ENCODE measurements at regions not wholly inside any gene's neighbourhood (a gene's known extent, or its start where the extent isn't known, plus 50 kb on each side); places are given as distances from the start of the nearest gene placed in this dataset.

DNA sequence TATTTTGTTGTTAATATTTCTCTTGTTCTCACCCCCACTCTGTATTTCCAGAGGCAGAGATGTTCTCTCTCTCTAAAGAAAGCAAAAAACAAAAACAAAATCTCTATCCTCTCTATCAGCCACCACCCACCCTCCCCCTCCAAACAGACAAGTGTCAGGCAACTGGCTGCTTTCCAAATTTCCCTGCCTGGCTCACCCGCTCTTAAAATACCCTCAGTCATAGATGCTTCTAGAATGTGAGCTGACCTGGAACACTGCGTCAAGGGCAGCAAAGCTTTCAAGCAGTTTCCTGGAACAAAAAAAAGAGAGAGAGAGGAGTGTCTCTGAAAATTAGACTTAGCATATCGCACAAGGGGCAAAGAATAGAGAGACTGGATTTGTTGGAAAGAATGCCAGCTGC, 341.0 kb upstream of the ZMIZ1 start:
- Histone ChIP-seq H3K9me3 (no peaks in the 10 kb centered on the region), H3K4me3 (ENCODE audit: control insufficient read depth in 1 of 2, extremely low read depth in 1 of 2, low read length in 1 of 2) (no peak overlapping the region), H3K27ac (ENCODE audit: low read length) (no peak overlapping the region), H3K4me1 (ENCODE audit: control insufficient read depth in 1 of 2, extremely low read depth in 1 of 2, insufficient read depth in 2 of 2, low read length in 2 of 2) (no peaks in the 10 kb centered on the region), H3K27me3 (replicated peaks in 1 of 2; ENCODE audit: control insufficient read depth in 2 of 2, extremely low read depth in 1 of 2, insufficient read depth in 2 of 2, low read length in 1 of 2) (peaks cover 0 to 18% of the 10 kb centered on the region in 2 experiments), H3K36me3 (ENCODE audit: control insufficient read depth in 2 of 2, extremely low read depth in 1 of 2, insufficient read depth in 1 of 2, low read length in 1 of 2) (no peaks in the 10 kb centered on the region)
- DNase-seq (no peak), ATAC-seq (replicated peaks in 1 of 4) (no peak)
- Mint-ChIP-seq H3K27me3 (peaks cover 15 to 18% of the 10 kb centered on the region in 2 donors), H3K27ac (no peak overlapping the region), H3K4me3 (no peak overlapping the region), H3K4me1 (no peaks in the 10 kb centered on the region), H3K36me3 (no peaks in the 10 kb centered on the region), H3K9me3 (no peaks in the 10 kb centered on the region)
- POLR2A ChIA-PET = interaction anchor here in 1 of 2 donors (0.6 kb wide), 1 partner anchor 1744 kb away, joined by 5 read pairs; no protein-coding TSS in a partner anchor
- WGBS (ENCODE audit: insufficient coverage) = 83% methylated on average over 1 of the region's 3 CpGs
- CTCF ChIA-PET = no interaction called here

DNA sequence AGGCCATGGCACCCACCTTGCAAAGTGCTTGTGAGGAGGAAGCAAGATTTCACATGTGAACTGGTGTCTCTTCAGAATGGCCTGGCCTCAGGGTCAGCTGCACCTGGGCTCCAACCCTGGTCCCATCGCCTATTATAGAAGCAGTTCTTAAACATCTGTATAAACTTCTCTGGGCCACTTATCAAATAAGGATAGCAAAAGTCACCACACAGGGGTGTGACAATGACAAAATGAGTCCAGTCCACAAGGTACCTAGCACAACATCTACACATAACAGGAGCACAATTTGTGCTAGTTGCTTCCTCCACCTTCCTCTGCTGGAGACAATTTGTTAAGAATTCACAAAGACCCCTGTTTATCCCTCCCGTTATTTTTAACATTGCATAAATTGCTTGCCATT, 340.6 kb upstream of the ZMIZ1 start:
- H3K4me3 Mint-ChIP-seq = no peak overlapping the region
- no peak overlapping the region for H3K4me3 ChIP-seq (ENCODE audit: control insufficient read depth in 1 of 2, extremely low read depth in 1 of 2, low read length in 1 of 2)
- no peaks in the 10 kb centered on the region for H3K9me3 Mint-ChIP-seq
- H3K36me3 Mint-ChIP-seq = no peaks in the 10 kb centered on the region
- no peaks in the 10 kb centered on the region for H3K4me1 ChIP-seq (ENCODE audit: control insufficient read depth in 1 of 2, extremely low read depth in 1 of 2, insufficient read depth in 2 of 2, low read length in 2 of 2)
- 80% methylated on average over 1 of the region's 2 CpGs for WGBS (ENCODE audit: insufficient coverage)
- ChIA-PET CTCF (no interaction called here), POLR2A (interaction anchor here in 1 of 2 donors (0.6 kb wide), 1 partner anchor 1744 kb away, joined by 5 read pairs; no protein-coding TSS in a partner anchor)
- no peak overlapping the region for H3K27ac Mint-ChIP-seq
- H3K27me3 Mint-ChIP-seq = peaks cover 15 to 18% of the 10 kb centered on the region in 2 donors
- DNase-seq (no peak), ATAC-seq (replicated peaks in 1 of 4) (no peak)
- H3K27me3 ChIP-seq (replicated peaks in 1 of 2; ENCODE audit: control insufficient read depth in 2 of 2, extremely low read depth in 1 of 2, insufficient read depth in 2 of 2, low read length in 1 of 2) = peaks cover 0 to 19% of the 10 kb centered on the region in 2 experiments
- H3K36me3 ChIP-seq (ENCODE audit: control insufficient read depth in 2 of 2, extremely low read depth in 1 of 2, insufficient read depth in 1 of 2, low read length in 1 of 2) = no peaks in the 10 kb centered on the region
- H3K27ac ChIP-seq (ENCODE audit: low read length) = no peak overlapping the region
- no peaks in the 10 kb centered on the region for H3K9me3 ChIP-seq
- H3K4me1 Mint-ChIP-seq = no peaks in the 10 kb centered on the region

GRCh38 chr10:78729366-78729765, 339.4 kb upstream of the ZMIZ1 start:
- no peak overlapping the region for H3K4me3 Mint-ChIP-seq
- Histone ChIP-seq H3K9me3 (no peaks in the 10 kb centered on the region), H3K4me1 (ENCODE audit: control insufficient read depth in 1 of 2, extremely low read depth in 1 of 2, insufficient read depth in 2 of 2, low read length in 2 of 2) (no peaks in the 10 kb centered on the region), H3K27me3 (replicated peaks in 1 of 2; ENCODE audit: control insufficient read depth in 2 of 2, extremely low read depth in 1 of 2, insufficient read depth in 2 of 2, low read length in 1 of 2) (peaks cover 0 to 21% of the 10 kb centered on the region in 2 experiments), H3K36me3 (ENCODE audit: control insufficient read depth in 2 of 2, extremely low read depth in 1 of 2, insufficient read depth in 1 of 2, low read length in 1 of 2) (no peaks in the 10 kb centered on the region), H3K27ac (ENCODE audit: low read length) (no peak overlapping the region), H3K4me3 (ENCODE audit: control insufficient read depth in 1 of 2, extremely low read depth in 1 of 2, low read length in 1 of 2) (no peak overlapping the region)
- H3K27ac Mint-ChIP-seq = no peak overlapping the region
- H3K27me3 Mint-ChIP-seq = peaks cover 12 to 16% of the 10 kb centered on the region in 2 donors
- ChIA-PET CTCF (no interaction called here), POLR2A (no interaction called here)
- ATAC-seq (replicated peaks in 1 of 4) = no peak
- DNase-seq = no peak
- no peaks in the 10 kb centered on the region for H3K4me1 Mint-ChIP-seq
- H3K9me3 Mint-ChIP-seq = no peaks in the 10 kb centered on the region
- H3K36me3 Mint-ChIP-seq = no peaks in the 10 kb centered on the region
- 95% methylated on average over 6 of the region's 8 CpGs for WGBS (ENCODE audit: insufficient coverage)

DNA sequence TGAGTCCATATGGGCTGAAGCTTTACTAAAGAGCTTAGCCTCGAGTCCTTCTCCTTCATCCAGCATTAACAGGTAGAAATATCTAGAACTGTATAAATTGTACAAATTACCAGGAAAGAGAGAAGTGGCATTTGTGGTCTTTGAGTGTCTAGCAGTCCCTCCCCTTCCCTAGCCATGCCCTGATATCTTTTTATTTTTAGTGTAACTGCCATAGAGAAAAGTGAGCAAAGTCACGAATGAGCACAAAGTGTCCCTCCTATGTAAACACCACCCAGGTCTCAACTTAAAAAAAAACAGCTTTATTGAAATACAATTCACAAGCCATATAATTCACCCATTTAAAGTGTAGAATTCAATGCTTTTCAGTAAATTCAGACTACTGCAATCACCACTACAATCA, 339.0 kb upstream of the ZMIZ1 start:
- ChIA-PET POLR2A (no interaction called here), CTCF (no interaction called here)
- no peak overlapping the region for H3K4me3 ChIP-seq (ENCODE audit: control insufficient read depth in 1 of 2, extremely low read depth in 1 of 2, low read length in 1 of 2)
- no peak overlapping the region for H3K27ac ChIP-seq (ENCODE audit: low read length)
- Mint-ChIP-seq H3K27me3 (peaks cover 12 to 13% of the 10 kb centered on the region in 2 donors), H3K9me3 (no peaks in the 10 kb centered on the region), H3K4me1 (no peaks in the 10 kb centered on the region), H3K4me3 (no peak overlapping the region), H3K27ac (no peak overlapping the region), H3K36me3 (no peaks in the 10 kb centered on the region)
- H3K27me3 ChIP-seq (replicated peaks in 1 of 2; ENCODE audit: control insufficient read depth in 2 of 2, extremely low read depth in 1 of 2, insufficient read depth in 2 of 2, low read length in 1 of 2) = peaks cover 0 to 19% of the 10 kb centered on the region in 2 experiments
- DNase-seq (no peak), ATAC-seq (replicated peaks in 1 of 4) (no peak)
- WGBS (ENCODE audit: insufficient coverage) = no CpG with 5 or more reads among the region's 2 CpGs
- no peaks in the 10 kb centered on the region for H3K4me1 ChIP-seq (ENCODE audit: control insufficient read depth in 1 of 2, extremely low read depth in 1 of 2, insufficient read depth in 2 of 2, low read length in 2 of 2)
- no peaks in the 10 kb centered on the region for H3K36me3 ChIP-seq (ENCODE audit: control insufficient read depth in 2 of 2, extremely low read depth in 1 of 2, insufficient read depth in 1 of 2, low read length in 1 of 2)
- H3K9me3 ChIP-seq = no peaks in the 10 kb centered on the region

GRCh38 chr10:78730754-78731153, 338.0 kb upstream of the ZMIZ1 start:
- peaks cover 0 to 21% of the 10 kb centered on the region in 2 experiments for H3K27me3 ChIP-seq (replicated peaks in 1 of 2; ENCODE audit: control insufficient read depth in 2 of 2, extremely low read depth in 1 of 2, insufficient read depth in 2 of 2, low read length in 1 of 2)
- ATAC-seq (replicated peaks in 1 of 4) = no peak
- POLR2A ChIA-PET = no interaction called here
- H3K36me3 Mint-ChIP-seq = no peaks in the 10 kb centered on the region
- no peaks in the 10 kb centered on the region for H3K9me3 ChIP-seq
- H3K9me3 Mint-ChIP-seq = no peaks in the 10 kb centered on the region
- H3K4me3 ChIP-seq (ENCODE audit: control insufficient read depth in 1 of 2, extremely low read depth in 1 of 2, low read length in 1 of 2) = no peak overlapping the region
- no peak for DNase-seq
- no peak overlapping the region for H3K27ac Mint-ChIP-seq
- H3K27ac ChIP-seq (ENCODE audit: low read length) = no peak overlapping the region
- peaks cover 18 to 19% of the 10 kb centered on the region in 2 donors for H3K27me3 Mint-ChIP-seq
- H3K36me3 ChIP-seq (ENCODE audit: control insufficient read depth in 2 of 2, extremely low read depth in 1 of 2, insufficient read depth in 1 of 2, low read length in 1 of 2) = no peaks in the 10 kb centered on the region
- WGBS (ENCODE audit: insufficient coverage) = 70% methylated on average over 7 of the region's 8 CpGs
- H3K4me1 Mint-ChIP-seq = no peaks in the 10 kb centered on the region
- no peaks in the 10 kb centered on the region for H3K4me1 ChIP-seq (ENCODE audit: control insufficient read depth in 1 of 2, extremely low read depth in 1 of 2, insufficient read depth in 2 of 2, low read length in 2 of 2)
- no peak overlapping the region for H3K4me3 Mint-ChIP-seq
- CTCF ChIA-PET = no interaction called here

DNA sequence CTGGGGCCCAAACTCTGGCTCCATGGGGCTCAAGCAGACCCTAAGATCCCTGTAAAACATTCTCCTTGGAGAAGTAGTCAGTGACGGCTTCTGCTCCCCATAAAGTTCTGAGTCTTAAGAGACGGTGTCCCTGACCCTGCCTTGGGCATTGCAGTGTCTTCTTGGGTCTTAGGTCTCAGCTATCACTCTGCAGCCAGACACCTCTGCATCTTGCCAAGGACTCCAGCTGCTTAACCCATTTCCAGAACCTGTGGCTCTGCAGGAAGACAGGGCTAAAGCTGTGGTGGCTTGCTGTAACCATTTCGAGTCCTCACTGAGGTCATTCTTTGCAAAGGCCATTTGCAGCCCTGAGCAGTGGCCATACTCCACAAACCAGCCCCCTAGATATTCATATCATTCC, 337.1 kb upstream of the ZMIZ1 start:
- Mint-ChIP-seq H3K27me3 (peaks cover 20 to 21% of the 10 kb centered on the region in 2 donors), H3K36me3 (no peaks in the 10 kb centered on the region), H3K9me3 (no peaks in the 10 kb centered on the region), H3K4me1 (no peaks in the 10 kb centered on the region), H3K4me3 (no peak overlapping the region), H3K27ac (no peak overlapping the region)
- Histone ChIP-seq H3K4me3 (ENCODE audit: control insufficient read depth in 1 of 2, extremely low read depth in 1 of 2, low read length in 1 of 2) (no peak overlapping the region), H3K4me1 (ENCODE audit: control insufficient read depth in 1 of 2, extremely low read depth in 1 of 2, insufficient read depth in 2 of 2, low read length in 2 of 2) (no peaks in the 10 kb centered on the region), H3K27me3 (replicated peaks in 1 of 2; ENCODE audit: control insufficient read depth in 2 of 2, extremely low read depth in 1 of 2, insufficient read depth in 2 of 2, low read length in 1 of 2) (peaks cover 0 to 21% of the 10 kb centered on the region in 2 experiments), H3K27ac (ENCODE audit: low read length) (no peak overlapping the region), H3K9me3 (no peaks in the 10 kb centered on the region), H3K36me3 (ENCODE audit: control insufficient read depth in 2 of 2, extremely low read depth in 1 of 2, insufficient read depth in 1 of 2, low read length in 1 of 2) (no peaks in the 10 kb centered on the region)
- no peak for DNase-seq
- no peak for ATAC-seq (replicated peaks in 1 of 4)
- ChIA-PET CTCF (no interaction called here), POLR2A (no interaction called here)
- WGBS (ENCODE audit: insufficient coverage) = 82% methylated on average over 3 of the region's 3 CpGs

- Mint-ChIP-seq H3K27ac (no peak overlapping the region), H3K9me3 (no peaks in the 10 kb centered on the region), H3K27me3 (peaks cover 17% of the 10 kb centered on the region in 2 donors), H3K4me3 (no peak overlapping the region), H3K36me3 (no peaks in the 10 kb centered on the region), H3K4me1 (no peaks in the 10 kb centered on the region)
- 65% methylated on average over 5 of the region's 8 CpGs for WGBS (ENCODE audit: insufficient coverage)
- Histone ChIP-seq H3K9me3 (no peaks in the 10 kb centered on the region), H3K4me3 (ENCODE audit: control insufficient read depth in 1 of 2, extremely low read depth in 1 of 2, low read length in 1 of 2) (no peak overlapping the region), H3K4me1 (ENCODE audit: control insufficient read depth in 1 of 2, extremely low read depth in 1 of 2, insufficient read depth in 2 of 2, low read length in 2 of 2) (no peaks in the 10 kb centered on the region), H3K27ac (ENCODE audit: low read length) (no peak overlapping the region), H3K36me3 (ENCODE audit: control insufficient read depth in 2 of 2, extremely low read depth in 1 of 2, insufficient read depth in 1 of 2, low read length in 1 of 2) (no peaks in the 10 kb centered on the region), H3K27me3 (replicated peaks in 1 of 2; ENCODE audit: control insufficient read depth in 2 of 2, extremely low read depth in 1 of 2, insufficient read depth in 2 of 2, low read length in 1 of 2) (peaks cover 0 to 19% of the 10 kb centered on the region in 2 experiments)
- ChIA-PET POLR2A (no interaction called here), CTCF (no interaction called here)
- DNase-seq (no peak), ATAC-seq (replicated peaks in 1 of 4) (no peak)
Observed at GRCh38 chr10:78732381-78732780, 336.4 kb upstream of the ZMIZ1 start.

Measured in T-cell (primary cell).